HCT116 (cell line): ENCODE measurements at regions not wholly inside any gene's neighbourhood (a gene's known extent, or its start where the extent isn't known, plus 50 kb on each side); places are given as distances from the start of the nearest gene placed in this dataset.

Source experiments
- ATAC-seq: fragments of 200-7000 bp; cut with Tn5 transposase; 2 replicates; pipeline ENCODE4 v1.9.1; 2020; ENCODE audit warnings: mild to moderate bottlenecking, moderate library complexity
- BruUV-seq: library from RNA; stranded (reverse); fragments of 400-500 nt; replicated peaks from 2 replicates; lab custom pipeline; 2021; lab: Mats Ljungman, UMichigan
- CTCF ChIA-PET: fragments of 300-600 bp; sonication (Branson Sonifier 250); formaldehyde crosslinking; loops from one replicate; lab custom pipeline; 2021; ENCODE audit warnings: antibody characterized with exemption; lab: Charles Lee
- POLR2A ChIA-PET: fragments of 300-600, 350-600 bp; sonication (Branson Sonifier 250); formaldehyde crosslinking; loops from one replicate; lab custom pipeline; 2021; ENCODE audit warnings: antibody characterized with exemption; lab: Charles Lee
- RAD21 ChIA-PET, 2 experiments: fragments of 300-600 bp; sonication (Branson Sonifier 250); formaldehyde crosslinking; loops; one replicate each; lab custom pipeline; 2023; ENCODE audit warnings: low total read pairs in 2 of 2; ENCODE audit not compliant: uncharacterized antibody in 2 of 2, unreplicated experiment in 2 of 2, low non-redundant PET in 1 of 2; lab: Charles Lee
- DNase-seq: peaks from one replicate; pipeline ENCODE4 v3.0.0-alpha.2; 2010; ENCODE audit warnings: low read depth, low spot score
- H2AFZ ChIP-seq: fragments of 200-600 bp; shearing (Covaris generic), sonication (generic); 2 replicates; pipeline ENCODE4 v1.6.1; 2017; ENCODE audit warnings: low read depth, mixed run types, mixed read lengths, antibody characterized with exemption, low read length; ENCODE audit not compliant: poor library complexity, severe bottlenecking
- H3K27ac ChIP-seq: 2 replicates; pipeline ENCODE4 v1.5.1; 2012; ENCODE audit warnings: low read depth, low read length
- H3K27me3 ChIP-seq: fragments of 200-600 bp; sonication (generic); 2 replicates; pipeline ENCODE4 v1.6.1; 2016; ENCODE audit warnings: mixed run types, low read length, mixed read lengths; ENCODE audit not compliant: insufficient read depth
- H3K36me3 ChIP-seq, 2 experiments: fragments of 200-500 bp in 1 of 2; fragments of 200-600 bp in 1 of 2; sonication (Bioruptor generic) in 1 of 2; sonication (generic) in 1 of 2; 2 replicates each; pipeline versions ENCODE4 v1.5.1 to v1.6.1; 2014 to 2016; ENCODE audit warnings: low read length in 2 of 2, inconsistent platforms in 1 of 2, mixed read lengths in 1 of 2, mixed run types in 1 of 2; ENCODE audit not compliant: insufficient read depth in 2 of 2, control insufficient read depth in 1 of 2
- H3K4me1 ChIP-seq, 2 experiments: fragments of 200-600 bp in 1 of 2; sonication (generic) in 1 of 2; 2 replicates each; pipeline versions ENCODE4 v1.5.1 to v1.6.1; 2012 to 2017; ENCODE audit warnings: low read length in 2 of 2, inconsistent platforms in 1 of 2, mild to moderate bottlenecking in 1 of 2, mixed read lengths in 1 of 2, mixed run types in 1 of 2, moderate library complexity in 1 of 2; ENCODE audit not compliant: insufficient read depth in 2 of 2, control insufficient read depth in 1 of 2
- H3K4me2 ChIP-seq: fragments of 200-600 bp; sonication (generic); 2 replicates; pipeline ENCODE4 v1.6.1; 2017; ENCODE audit warnings: mixed run types, low read length, mixed read lengths
- H3K4me3 ChIP-seq, 2 experiments: fragments of 200-600 bp in 1 of 2; sonication (generic) in 1 of 2; replicated peaks in 1 of 2; 2 replicates each; pipeline ENCODE4 v1.5.1; 2011 to 2016; ENCODE audit warnings: low read length in 2 of 2, control low read depth in 1 of 2, low read depth in 1 of 2, mild to moderate bottlenecking in 1 of 2, mixed read lengths in 1 of 2, mixed run types in 1 of 2
- H3K79me2 ChIP-seq: fragments of 200-600 bp; sonication (generic); 2 replicates; pipeline ENCODE4 v1.6.1; 2017; ENCODE audit warnings: mild to moderate bottlenecking, mixed run types, low read length, moderate library complexity, mixed read lengths; ENCODE audit not compliant: insufficient read depth
- H3K9ac ChIP-seq: fragments of 200-600 bp; sonication (generic); 2 replicates; pipeline ENCODE4 v1.6.1; 2016; ENCODE audit warnings: low read length, mixed read lengths
- H3K9me2 ChIP-seq: fragments of 200-600 bp; sonication (generic), shearing (Covaris generic); 2 replicates; pipeline ENCODE4 v1.6.1; 2017; ENCODE audit warnings: mixed run types, mild to moderate bottlenecking, moderate library complexity; ENCODE audit not compliant: insufficient read depth
- H3K9me3 ChIP-seq, 2 experiments: fragments of 200-500 bp in 1 of 2; fragments of 200-600 bp in 1 of 2; sonication (Bioruptor generic) in 1 of 2; sonication (generic) in 1 of 2; 2 replicates each; pipeline ENCODE4 v1.6.1; 2014 to 2017; ENCODE audit warnings: low read length in 2 of 2, mixed read lengths in 2 of 2, inconsistent platforms in 1 of 2, low read depth in 1 of 2, mild to moderate bottlenecking in 1 of 2, mixed run types in 1 of 2, moderate library complexity in 1 of 2; ENCODE audit not compliant: control insufficient read depth in 1 of 2, insufficient read depth in 1 of 2
- H4K20me1 ChIP-seq: fragments of 200-600 bp; sonication (generic), shearing (Covaris generic); 2 replicates; pipeline ENCODE4 v1.6.1; 2017; ENCODE audit warnings: mixed run types, mild to moderate bottlenecking, moderate library complexity; ENCODE audit not compliant: insufficient read depth
- CBX3 ChIP-seq: IDR thresholded peaks from 2 replicates; pipeline ENCODE4 v1.6.1; 2012; ENCODE audit warnings: low read depth
- EGR1 ChIP-seq: IDR thresholded peaks from 2 replicates; pipeline ENCODE4 v1.6.1; 2012; ENCODE audit warnings: low read depth
- EZH2 ChIP-seq: fragments of 200-600 bp; sonication (generic); IDR thresholded peaks from 2 replicates; pipeline ENCODE4 v1.6.1; 2017; ENCODE audit warnings: antibody characterized with exemption, mixed run types
- EZH2phosphoT487 ChIP-seq: fragments of 200-600 bp; IDR thresholded peaks from 2 replicates; pipeline ENCODE4 v1.6.1; 2018; ENCODE audit warnings: antibody characterized with exemption, borderline replicate concordance
- POLR2A ChIP-seq: IDR thresholded peaks from 2 replicates; pipeline ENCODE4 v1.7.0; 2011; ENCODE audit warnings: borderline replicate concordance; ENCODE audit not compliant: insufficient read depth, insufficient read length; ENCODE audit errors: extremely low read depth
- POLR2AphosphoS5 ChIP-seq: IDR thresholded peaks from 2 replicates; pipeline ENCODE4 v1.6.1; 2011; ENCODE audit warnings: mild to moderate bottlenecking, low read depth, low read length, moderate library complexity
- SIN3A ChIP-seq: IDR thresholded peaks from 2 replicates; pipeline ENCODE4 v1.6.1; 2012; ENCODE audit warnings: low read depth
- TCF7L2 ChIP-seq: IDR thresholded peaks from 2 replicates; pipeline ENCODE4 v1.7.0; 2011; ENCODE audit warnings: borderline replicate concordance, inconsistent platforms; ENCODE audit not compliant: insufficient read depth, insufficient read length; ENCODE audit errors: extremely low read depth
- ZBTB33 ChIP-seq: IDR thresholded peaks from 2 replicates; pipeline ENCODE4 v1.6.1; 2011; ENCODE audit warnings: mild to moderate bottlenecking, low read length, moderate library complexity; ENCODE audit not compliant: insufficient replicate concordance; ENCODE audit errors: extremely low read depth
- ZFX ChIP-seq: fragments of 450-650 bp; IDR thresholded peaks from 2 replicates; pipeline ENCODE4 v1.6.1; 2017
- intact Hi-C: fragments of 100-400 bp; cut with micrococcal nuclease; formaldehyde crosslinking; loops from 2 replicates; pipeline ENCODE4 v1.10.0; 2022

- Histone ChIP-seq H3K27me3 (no peaks in the 10 kb centered on the region), H3K27ac (no peak overlapping the region), H3K4me2 (no peak overlapping the region), H3K4me3 (no peak overlapping the region), H3K79me2 (no peaks in the 10 kb centered on the region), H3K9me2 (no peaks in the 10 kb centered on the region), H4K20me1 (no peaks in the 10 kb centered on the region), H3K9ac (no peak overlapping the region), H3K9me3 (no peaks in the 10 kb centered on the region), H3K4me1 (no peaks in the 10 kb centered on the region; a peak in 1 of 4 replicates), H3K36me3 (no peaks in the 10 kb centered on the region), H2AFZ (no peak overlapping the region)
- TF ChIP-seq EZH2, result no peak
- no peak for TF ChIP-seq POLR2A
- TF ChIP-seq EGR1, result no peak
- no peak for TF ChIP-seq CBX3
- no peak for TF ChIP-seq TCF7L2
- ChIA-PET POLR2A (interaction anchor here (0.6 kb wide), 1 partner anchor 154 kb away, joined by 5 read pairs; no protein-coding TSS in a partner anchor), CTCF (interaction anchor here (0.7 to 1.4 kb wide), 2 partner anchors 14 to 46 kb away, joined by 3 read pairs; no protein-coding TSS in a partner anchor), RAD21 (no interaction called here)
- no peak for ATAC-seq
- no TSS peak for BruUV-seq
- no peak for DNase-seq
- intact Hi-C loops, result no loop called here
These were observed 73.5 kb upstream of the IQSEC1 start for GRCh38 chr3:13146643-13147143.

DNA sequence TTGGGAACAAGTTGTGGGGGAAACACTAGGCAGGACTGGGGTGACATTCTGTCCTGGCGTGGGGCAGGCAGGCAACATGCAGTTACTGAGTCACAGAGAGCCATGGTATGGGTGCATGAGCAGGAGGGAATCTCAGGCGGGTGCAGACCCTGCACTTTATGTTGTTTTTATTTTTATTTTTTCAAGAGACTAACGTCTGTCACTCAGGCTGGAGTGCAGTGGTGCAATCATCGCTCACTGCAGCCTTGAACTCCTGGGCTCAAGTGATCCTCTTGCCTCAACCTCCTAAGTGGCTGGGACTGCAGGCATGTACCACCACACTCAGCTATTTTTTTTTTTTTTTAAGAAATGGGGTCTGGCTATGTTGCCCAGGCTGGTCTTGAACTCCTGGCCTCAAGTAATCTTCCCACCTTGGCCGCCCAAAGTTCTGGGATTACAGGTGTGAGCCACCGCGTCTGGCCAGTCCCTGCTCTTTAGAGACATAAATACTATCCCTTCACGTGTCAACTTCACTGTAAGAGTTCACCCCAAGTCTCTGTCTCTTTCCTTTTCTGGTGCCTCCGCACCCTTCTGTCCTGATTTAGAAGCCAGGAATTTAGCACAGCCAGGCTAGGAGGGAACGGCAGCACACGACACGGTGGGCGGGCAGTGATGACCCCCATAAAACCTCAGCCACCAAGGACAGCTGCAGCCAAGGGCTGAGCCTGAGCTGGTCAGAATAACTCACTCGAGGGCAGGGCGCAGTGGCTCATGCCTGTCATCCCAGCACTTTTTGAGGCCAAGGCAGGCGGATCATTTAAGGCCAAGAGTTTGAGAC lies 72.8 kb upstream of the IQSEC1 start:
- BruUV-seq, result no TSS peak
- peaks cover 3% of the 10 kb centered on the region; the same call in 1 of the 2 replicates for H3K27me3 ChIP-seq
- no peak overlapping the region for H3K27ac ChIP-seq
- TF ChIP-seq POLR2AphosphoS5, result no peak
- TF ChIP-seq POLR2A, result no peak
- no peak for TF ChIP-seq EZH2phosphoT487
- TF ChIP-seq EGR1, result no peak
- TF ChIP-seq ZBTB33, result no peak
- TF ChIP-seq EZH2, result no peak
- TF ChIP-seq SIN3A, result no peak
- no peak for TF ChIP-seq TCF7L2
- TF ChIP-seq ZFX, result no peak
- ChIA-PET RAD21 (interaction anchor here in 1 of 2 experiments (0.6 kb wide), 1 partner anchor 307 kb away, joined by 9 read pairs; no protein-coding TSS in a partner anchor), CTCF (interaction anchor here (0.6 to 1.5 kb wide), 4 partner anchors 14 to 306 kb away, joined by 3 to 14 read pairs (median 3); no protein-coding TSS in a partner anchor), POLR2A (no interaction called here)
- H3K4me3 ChIP-seq, result no peak overlapping the region
- H2AFZ ChIP-seq, result no peak overlapping the region
- DNase-seq, result no peak
- no peaks in the 10 kb centered on the region for H3K79me2 ChIP-seq
- H3K9ac ChIP-seq, result no peak overlapping the region
- no peaks in the 10 kb centered on the region for H3K36me3 ChIP-seq
- intact Hi-C loops, result no loop called here
- no peaks in the 10 kb centered on the region for H4K20me1 ChIP-seq
- ATAC-seq, result no peak
- no peaks in the 10 kb centered on the region for H3K9me3 ChIP-seq
- no peaks in the 10 kb centered on the region; a peak in 1 of 4 replicates for H3K4me1 ChIP-seq
- H3K9me2 ChIP-seq, result no peaks in the 10 kb centered on the region
- no peak overlapping the region for H3K4me2 ChIP-seq
